ENCODE measurements at regions not wholly inside any gene's neighbourhood (a gene's known extent, or its start where the extent isn't known, plus 50 kb on each side); places are given as distances from the start of the nearest gene placed in this dataset.

DNA sequence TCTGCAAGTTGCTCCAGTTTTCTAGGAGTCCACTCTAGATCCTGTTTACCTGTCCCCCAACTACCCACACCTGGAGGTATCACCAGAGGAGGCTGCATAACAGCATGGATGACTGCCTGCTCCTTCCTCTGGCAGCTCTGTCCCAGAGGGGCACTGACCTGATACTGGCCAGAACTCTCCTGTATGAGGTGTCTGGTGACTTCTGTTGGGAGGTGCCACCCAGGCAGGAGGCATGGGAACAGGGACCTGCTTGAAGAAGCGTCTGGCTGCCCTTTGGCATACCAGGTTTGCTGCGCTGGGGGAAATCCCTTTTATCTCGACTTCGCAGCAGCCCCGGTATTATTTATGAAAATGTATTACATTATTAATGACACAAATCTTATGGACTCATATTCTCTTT is 1163.6 kb downstream of the NSUN3 start (continued):
- no peak for TF ChIP-seq STAT6 (CRISPR knock-in tag; conservative IDR thresholded peaks at IDR 0.05; ENCODE audit: low read depth)
- TF ChIP-seq HMGA2 (CRISPR knock-in tag; IDR thresholded peaks at IDR 0.05), result no peak
- TF ChIP-seq PRDM15 (CRISPR knock-in tag; IDR thresholded peaks at IDR 0.05), result no peak
- TF ChIP-seq USF1 (CRISPR knock-in tag; IDR thresholded peaks at IDR 0.05), result no peak
- no peak for TF ChIP-seq ATF1 (CRISPR knock-in tag; IDR thresholded peaks at IDR 0.05)
- TF ChIP-seq ZNF416 (CRISPR knock-in tag; IDR thresholded peaks at IDR 0.05), result no peak

DNA sequence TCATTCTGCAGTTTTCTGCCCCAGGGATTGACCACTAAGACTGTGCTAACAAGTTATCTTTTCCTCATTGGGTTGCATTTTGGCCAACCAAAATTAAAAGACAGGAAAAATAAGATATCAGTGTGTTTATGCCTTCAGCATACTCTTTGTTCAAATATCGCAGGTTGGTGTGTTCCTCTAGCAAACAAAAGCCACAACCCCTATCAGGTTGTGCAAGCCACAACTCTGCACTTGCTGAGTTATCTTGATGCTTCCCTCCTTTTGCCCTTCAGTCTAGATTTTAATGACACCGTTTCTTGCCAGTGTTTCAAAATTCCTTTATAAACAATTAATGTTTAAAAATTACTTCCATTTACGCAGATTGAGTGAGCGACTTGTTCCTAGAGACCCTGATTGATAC is 1164.2 kb downstream of the NSUN3 start:
- DNase-seq (ENCODE audit: low spot score) (no peak), ATAC-seq (no peak)
- TF ChIP-seq RORB (CRISPR knock-in tag; IDR thresholded peaks at IDR 0.05) (no peak), ZNF416 (CRISPR knock-in tag; IDR thresholded peaks at IDR 0.05) (no peak), USF1 (CRISPR knock-in tag; IDR thresholded peaks at IDR 0.05) (no peak), FOXJ3 (CRISPR knock-in tag; IDR thresholded peaks at IDR 0.05; ENCODE audit: borderline replicate concordance) (no peak), CREB1 (CRISPR knock-in tag; IDR thresholded peaks at IDR 0.05) (no peak), ESRRA (CRISPR knock-in tag; IDR thresholded peaks at IDR 0.05; ENCODE audit: borderline replicate concordance) (no peak), ZNF317 (CRISPR knock-in tag; IDR thresholded peaks at IDR 0.05; ENCODE audit: borderline replicate concordance, low read depth) (no peak), ZNF671 (CRISPR knock-in tag; IDR thresholded peaks at IDR 0.05) (no peak), SP1 (CRISPR knock-in tag; conservative IDR thresholded peaks at IDR 0.05) (no peak)
- TF ChIP-seq, protein P1, sequence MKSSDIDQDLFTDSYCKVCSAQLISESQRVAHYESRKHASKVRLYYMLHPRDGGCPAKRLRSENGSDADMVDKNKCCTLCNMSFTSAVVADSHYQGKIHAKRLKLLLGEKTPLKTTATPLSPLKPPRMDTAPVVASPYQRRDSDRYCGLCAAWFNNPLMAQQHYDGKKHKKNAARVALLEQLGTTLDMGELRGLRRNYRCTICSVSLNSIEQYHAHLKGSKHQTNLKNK (CRISPR knock-in tag; IDR thresholded peaks at IDR 0.05), result no peak
- CTCF ChIA-PET, result no interaction called here
- Mint-ChIP-seq H3K9me3 (peaks cover 55% of the 10 kb centered on the region), H3K4me1 (peaks cover 5% of the 10 kb centered on the region), H3K4me3 (no peak overlapping the region), H3K27ac (no peak overlapping the region), H3K36me3 (peaks cover 40% of the 10 kb centered on the region), H3K27me3 (ENCODE audit: low read depth) (no peaks in the 10 kb centered on the region)
- POLR2A ChIA-PET, result no interaction called here

GRCh38 chr3:95228416-95228815 is 1165.6 kb downstream of the NSUN3 start:
- ChIA-PET CTCF (no interaction called here), POLR2A (no interaction called here)
- Mint-ChIP-seq H3K9me3 (peaks cover 42% of the 10 kb centered on the region), H3K4me3 (no peak overlapping the region), H3K27ac (no peak overlapping the region), H3K27me3 (ENCODE audit: low read depth) (no peaks in the 10 kb centered on the region), H3K4me1 (peaks cover 5% of the 10 kb centered on the region), H3K36me3 (peaks cover 34% of the 10 kb centered on the region)
- DNase-seq (ENCODE audit: low spot score) (no peak), ATAC-seq (no peak)
- TF ChIP-seq ELF4 (CRISPR knock-in tag; IDR thresholded peaks at IDR 0.05; ENCODE audit: low read depth), result no peak
- TF ChIP-seq SMAD3 (CRISPR knock-in tag; IDR thresholded peaks at IDR 0.05; ENCODE audit: borderline replicate concordance), result no peak
- no peak for TF ChIP-seq ZNF416 (CRISPR knock-in tag; IDR thresholded peaks at IDR 0.05)
- TF ChIP-seq, protein P2, sequence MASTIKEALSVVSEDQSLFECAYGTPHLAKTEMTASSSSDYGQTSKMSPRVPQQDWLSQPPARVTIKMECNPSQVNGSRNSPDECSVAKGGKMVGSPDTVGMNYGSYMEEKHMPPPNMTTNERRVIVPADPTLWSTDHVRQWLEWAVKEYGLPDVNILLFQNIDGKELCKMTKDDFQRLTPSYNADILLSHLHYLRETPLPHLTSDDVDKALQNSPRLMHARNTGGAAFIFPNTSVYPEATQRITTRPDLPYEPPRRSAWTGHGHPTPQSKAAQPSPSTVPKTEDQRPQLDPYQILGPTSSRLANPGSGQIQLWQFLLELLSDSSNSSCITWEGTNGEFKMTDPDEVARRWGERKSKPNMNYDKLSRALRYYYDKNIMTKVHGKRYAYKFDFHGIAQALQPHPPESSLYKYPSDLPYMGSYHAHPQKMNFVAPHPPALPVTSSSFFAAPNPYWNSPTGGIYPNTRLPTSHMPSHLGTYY (CRISPR knock-in tag; IDR thresholded peaks at IDR 0.05), result no peak
- no peak for TF ChIP-seq TEAD1 (CRISPR knock-in tag; IDR thresholded peaks at IDR 0.05)
- TF ChIP-seq NR2C2 (CRISPR knock-in tag; IDR thresholded peaks at IDR 0.05), result no peak
- no peak for TF ChIP-seq NFE2L1 (CRISPR knock-in tag; IDR thresholded peaks at IDR 0.05)
- no peak for TF ChIP-seq KAT7 (CRISPR knock-in tag; IDR thresholded peaks at IDR 0.05; ENCODE audit: borderline replicate concordance)
- no peak for TF ChIP-seq TEAD4 (CRISPR knock-in tag; IDR thresholded peaks at IDR 0.05)
- no peak for TF ChIP-seq HMGA2 (CRISPR knock-in tag; IDR thresholded peaks at IDR 0.05)
- TF ChIP-seq, protein P3, sequence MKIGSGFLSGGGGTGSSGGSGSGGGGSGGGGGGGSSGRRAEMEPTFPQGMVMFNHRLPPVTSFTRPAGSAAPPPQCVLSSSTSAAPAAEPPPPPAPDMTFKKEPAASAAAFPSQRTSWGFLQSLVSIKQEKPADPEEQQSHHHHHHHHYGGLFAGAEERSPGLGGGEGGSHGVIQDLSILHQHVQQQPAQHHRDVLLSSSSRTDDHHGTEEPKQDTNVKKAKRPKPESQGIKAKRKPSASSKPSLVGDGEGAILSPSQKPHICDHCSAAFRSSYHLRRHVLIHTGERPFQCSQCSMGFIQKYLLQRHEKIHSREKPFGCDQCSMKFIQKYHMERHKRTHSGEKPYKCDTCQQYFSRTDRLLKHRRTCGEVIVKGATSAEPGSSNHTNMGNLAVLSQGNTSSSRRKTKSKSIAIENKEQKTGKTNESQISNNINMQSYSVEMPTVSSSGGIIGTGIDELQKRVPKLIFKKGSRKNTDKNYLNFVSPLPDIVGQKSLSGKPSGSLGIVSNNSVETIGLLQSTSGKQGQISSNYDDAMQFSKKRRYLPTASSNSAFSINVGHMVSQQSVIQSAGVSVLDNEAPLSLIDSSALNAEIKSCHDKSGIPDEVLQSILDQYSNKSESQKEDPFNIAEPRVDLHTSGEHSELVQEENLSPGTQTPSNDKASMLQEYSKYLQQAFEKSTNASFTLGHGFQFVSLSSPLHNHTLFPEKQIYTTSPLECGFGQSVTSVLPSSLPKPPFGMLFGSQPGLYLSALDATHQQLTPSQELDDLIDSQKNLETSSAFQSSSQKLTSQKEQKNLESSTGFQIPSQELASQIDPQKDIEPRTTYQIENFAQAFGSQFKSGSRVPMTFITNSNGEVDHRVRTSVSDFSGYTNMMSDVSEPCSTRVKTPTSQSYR (CRISPR knock-in tag; IDR thresholded peaks at IDR 0.05), result no peak
- no peak for TF ChIP-seq ESRRA (CRISPR knock-in tag; IDR thresholded peaks at IDR 0.05; ENCODE audit: borderline replicate concordance)

Data from WTC11 (cell line).